Fibroblast of the conjunctiva (primary cell): ENCODE measurements at regions not wholly inside any gene's neighbourhood (a gene's known extent, or its start where the extent isn't known, plus 50 kb on each side); places are given as distances from the start of the nearest gene placed in this dataset.
"Not testable (repeated sequence)": the region's sequence is repeated elsewhere in the genome, so short reads cannot be mapped to it uniquely, and the experiment has no call there.

ENCODE experiments used
- DNase-seq: peaks from one replicate; pipeline ENCODE4 v3.0.0-alpha.2; 2010; ENCODE audit warnings: low read depth

- no peak for DNase-seq
These were observed 331.3 kb upstream of the MEIS1 start for GRCh38 chr2:66103581-66103980.

- DNase-seq, result no peak
These were observed 333.7 kb upstream of the MEIS1 start for GRCh38 chr2:66101206-66101605.

GRCh38 chr2:66095820-66096345 lies 339.0 kb upstream of the MEIS1 start:
- DNase-seq, result no peak

GRCh38 chr2:66094689-66095088 lies 340.2 kb upstream of the MEIS1 start:
- DNase-seq, result not testable (repeated sequence)

GRCh38 chr2:66093371-66093770 lies 341.6 kb upstream of the MEIS1 start:
- no peak for DNase-seq

GRCh38 chr2:66084948-66085590 lies 349.9 kb upstream of the MEIS1 start:
- no peak for DNase-seq

- no peak for DNase-seq
These were observed 352.3 kb upstream of the MEIS1 start for GRCh38 chr2:66082581-66082980.

GRCh38 chr2:66080127-66080526 lies 354.8 kb upstream of the MEIS1 start:
- no peak for DNase-seq

GRCh38 chr2:66073172-66073571 lies 361.8 kb upstream of the MEIS1 start:
- no peak for DNase-seq

GRCh38 chr2:66070721-66071602 lies 364.0 kb upstream of the MEIS1 start:
- no peak for DNase-seq

- DNase-seq, result no peak
These were observed 364.8 kb upstream of the MEIS1 start for GRCh38 chr2:66069937-66070720.

- no peak for DNase-seq
These were observed 368.9 kb upstream of the MEIS1 start for GRCh38 chr2:66066032-66066431.

- DNase-seq, result no peak
These were observed 375.6 kb upstream of the MEIS1 start for GRCh38 chr2:66059332-66059731.

- DNase-seq, result no peak
These were observed 376.2 kb upstream of the MEIS1 start for GRCh38 chr2:66058675-66059074.

- no peak for DNase-seq
These were observed 377.1 kb upstream of the MEIS1 start for GRCh38 chr2:66057844-66058243.

- no peak for DNase-seq
These were observed 384.5 kb upstream of the MEIS1 start for GRCh38 chr2:66050392-66050791.

GRCh38 chr2:66048667-66049066 lies 386.3 kb upstream of the MEIS1 start:
- DNase-seq, result no peak

GRCh38 chr2:66041902-66042657 lies 392.8 kb upstream of the MEIS1 start:
- no peak for DNase-seq

- DNase-seq, result no peak
These were observed 398.0 kb upstream of the MEIS1 start for GRCh38 chr2:66036948-66037347.

- no peak for DNase-seq
These were observed 400.5 kb upstream of the MEIS1 start for GRCh38 chr2:66034467-66034866.

GRCh38 chr2:66032226-66032775 lies 402.6 kb upstream of the MEIS1 start:
- DNase-seq, result no peak
